H1 (cell line): ENCODE measurements at regions not wholly inside any gene's neighbourhood (a gene's known extent, or its start where the extent isn't known, plus 50 kb on each side); places are given as distances from the start of the nearest gene placed in this dataset.
A peak's percentile ranks its signal among the peaks of the same experiment; 100 is the strongest.

Source experiments
- CTCF ChIA-PET: fragments of 300-600 bp; sonication (Branson Sonifier 250); formaldehyde crosslinking; loops from one replicate; lab custom pipeline; 2021; ENCODE audit not compliant: partially characterized antibody; lab: Charles Lee
- POLR2A ChIA-PET: fragments of 300-600 bp; sonication (Branson Sonifier 250); formaldehyde crosslinking; loops from one replicate; lab custom pipeline; 2021; ENCODE audit warnings: inconsistent platforms; ENCODE audit not compliant: partially characterized antibody; lab: Charles Lee
- DNase-seq, 2 experiments: peaks; one replicate each; pipeline versions ENCODE4 v3.0.0 to v3.0.0-alpha.2; 2010 to 2022; ENCODE audit warnings: low spot score in 2 of 2, low read depth in 1 of 2, mixed read lengths in 1 of 2
- FAIRE-seq: peaks from 2 replicates; lab custom pipeline; 2011; peaks lifted over from hg19 to GRCh38; lab: Jason Lieb, UNC
- H2AFZ ChIP-seq: 2 replicates; pipeline ENCODE4 v1.8.1; 2012; ENCODE audit warnings: low read length, inconsistent platforms
- H2AK5ac ChIP-seq: 2 replicates; pipeline ENCODE4 v1.6.1; 2013; ENCODE audit warnings: low read depth, low read length
- H2BK120ac ChIP-seq: replicated peaks from 2 replicates; pipeline ENCODE3; 2013; ENCODE audit warnings: low read depth, low read length, inconsistent platforms
- H2BK12ac ChIP-seq: 2 replicates; pipeline ENCODE4 v1.6.1; 2013; ENCODE audit warnings: low read depth, low read length
- H2BK15ac ChIP-seq: 2 replicates; pipeline ENCODE4 v1.6.1; 2013; ENCODE audit warnings: low read length
- H2BK20ac ChIP-seq: 2 replicates; pipeline ENCODE4 v1.6.1; 2013; ENCODE audit warnings: low read length
- H2BK5ac ChIP-seq: 2 replicates; pipeline ENCODE4 v1.6.1; 2013; ENCODE audit warnings: low read depth, low read length
- H3K14ac ChIP-seq: 2 replicates; pipeline ENCODE4 v1.6.1; 2013; ENCODE audit warnings: inconsistent platforms; ENCODE audit not compliant: insufficient read length
- H3K18ac ChIP-seq: 2 replicates; pipeline ENCODE4 v1.6.1; 2013; ENCODE audit warnings: low read length; ENCODE audit errors: extremely low read depth
- H3K23ac ChIP-seq: 2 replicates; pipeline ENCODE4 v1.6.1; 2013; ENCODE audit warnings: inconsistent platforms; ENCODE audit not compliant: insufficient read length
- H3K23me2 ChIP-seq: 2 replicates; pipeline ENCODE4 v1.6.1; 2013; ENCODE audit warnings: low read depth, low read length
- H3K27ac ChIP-seq: 2 replicates; pipeline ENCODE4 v1.6.1; 2011; ENCODE audit warnings: low read depth, low read length, inconsistent platforms
- H3K27me3 ChIP-seq, 4 experiments: replicated peaks in 1 of 4; 1 replicate in 1 of 4; 2 replicates in 3 of 4; pipeline versions ENCODE4 v1.6.1 to v1.8.1; 2011 to 2013; ENCODE audit warnings: low read length in 3 of 4, mild to moderate bottlenecking in 3 of 4, inconsistent platforms in 2 of 4, mixed read lengths in 2 of 4, moderate library complexity in 1 of 4; ENCODE audit not compliant: control insufficient read depth in 3 of 4, insufficient read depth in 3 of 4; ENCODE audit errors: extremely low read depth in 1 of 4
- H3K36me3 ChIP-seq, 4 experiments: 2 replicates each; pipeline versions ENCODE4 v1.6.1 to v1.8.1; 2011 to 2013; ENCODE audit warnings: mild to moderate bottlenecking in 4 of 4, low read length in 3 of 4, moderate library complexity in 2 of 4, control low read depth in 1 of 4, inconsistent platforms in 1 of 4; ENCODE audit not compliant: insufficient read depth in 4 of 4, control insufficient read depth in 2 of 4
- H3K4ac ChIP-seq: replicated peaks from 2 replicates; pipeline ENCODE3; 2013; ENCODE audit warnings: low read length, low read depth, mixed read lengths, inconsistent platforms; ENCODE audit not compliant: insufficient read length
- H3K4me1 ChIP-seq, 4 experiments: replicated peaks in 1 of 4; 1 replicate in 1 of 4; 2 replicates in 3 of 4; pipeline versions ENCODE4 v1.6.1 to v1.8.1; 2011 to 2013; ENCODE audit warnings: low read length in 3 of 4, inconsistent platforms in 2 of 4, mixed read lengths in 1 of 4; ENCODE audit not compliant: insufficient read depth in 4 of 4, control insufficient read depth in 3 of 4
- H3K4me2 ChIP-seq, 2 experiments: 2 replicates each; pipeline versions ENCODE4 v1.6.1 to v1.8.1; 2011 to 2013; ENCODE audit warnings: low read depth in 2 of 2, low read length in 2 of 2, control low read depth in 1 of 2, inconsistent platforms in 1 of 2, mild to moderate bottlenecking in 1 of 2; ENCODE audit not compliant: insufficient read depth in 1 of 2
- H3K4me3 ChIP-seq, 4 experiments: fragments of 200-600, 300-600 bp in 1 of 4; sonication (generic), shearing (Covaris generic), sonication (Bioruptor Twin) in 1 of 4; 2 replicates each; pipeline versions ENCODE4 v1.5.1 to v1.8.1; 2011 to 2016; ENCODE audit warnings: low read length in 4 of 4, low read depth in 3 of 4, control low read depth in 2 of 4, inconsistent platforms in 2 of 4, mild to moderate bottlenecking in 2 of 4, mixed read lengths in 1 of 4, moderate library complexity in 1 of 4; ENCODE audit not compliant: insufficient read depth in 2 of 4; ENCODE audit errors: extremely low read depth in 1 of 4
- H3K56ac ChIP-seq: replicated peaks from 2 replicates; pipeline ENCODE3; 2013; ENCODE audit warnings: low read depth, mild to moderate bottlenecking, mixed read lengths, low read length, inconsistent platforms; ENCODE audit not compliant: insufficient read length
- H3K79me1 ChIP-seq: 2 replicates; pipeline ENCODE4 v1.6.1; 2013; ENCODE audit warnings: low read depth, low read length, control low read depth
- H3K79me2 ChIP-seq, 2 experiments: 2 replicates each; pipeline versions ENCODE4 v1.6.1 to v1.8.1; 2012 to 2013; ENCODE audit warnings: low read length in 2 of 2, mild to moderate bottlenecking in 2 of 2, inconsistent platforms in 1 of 2; ENCODE audit not compliant: insufficient read depth in 2 of 2, control insufficient read depth in 1 of 2
- H3K9ac ChIP-seq, 4 experiments: replicated peaks in 1 of 4; 1 replicate in 1 of 4; 2 replicates in 3 of 4; pipeline versions ENCODE4 v1.6.1 to v1.8.1; 2011 to 2013; ENCODE audit warnings: low read depth in 3 of 4, low read length in 3 of 4, control low read depth in 2 of 4, mild to moderate bottlenecking in 2 of 4, moderate library complexity in 2 of 4, inconsistent platforms in 1 of 4; ENCODE audit errors: extremely low read depth in 1 of 4
- H3K9me3 ChIP-seq, 2 experiments: 2 replicates each; pipeline versions ENCODE4 v1.6.1 to v1.8.1; 2012 to 2013; ENCODE audit warnings: mild to moderate bottlenecking in 2 of 2, moderate library complexity in 2 of 2, control low read depth in 1 of 2, inconsistent platforms in 1 of 2, low read depth in 1 of 2, low read length in 1 of 2, mixed read lengths in 1 of 2; ENCODE audit not compliant: insufficient read depth in 2 of 2
- H4K20me1 ChIP-seq, 2 experiments: replicated peaks in 1 of 2; 2 replicates each; pipeline versions ENCODE3 to v1.8.1; 2011 to 2013; ENCODE audit warnings: inconsistent platforms in 2 of 2, low read length in 2 of 2, mild to moderate bottlenecking in 1 of 2; ENCODE audit not compliant: insufficient read depth in 2 of 2, control insufficient read depth in 1 of 2
- H4K5ac ChIP-seq: 2 replicates; pipeline ENCODE4 v1.6.1; 2013; ENCODE audit warnings: low read length, low read depth, mixed read lengths, inconsistent platforms; ENCODE audit not compliant: insufficient read length
- H4K8ac ChIP-seq: 2 replicates; pipeline ENCODE4 v1.8.0; 2013; ENCODE audit warnings: mild to moderate bottlenecking, moderate library complexity, low read length, inconsistent platforms; ENCODE audit not compliant: insufficient read depth; ENCODE audit errors: extremely low read depth
- H4K91ac ChIP-seq: replicated peaks from 2 replicates; pipeline ENCODE3; 2013; ENCODE audit warnings: low read length, mixed read lengths, inconsistent platforms; ENCODE audit not compliant: insufficient read length
- CTBP2 ChIP-seq: IDR thresholded peaks from 2 replicates; pipeline ENCODE4 v1.7.0; 2011; ENCODE audit warnings: borderline replicate concordance, mild to moderate bottlenecking, moderate library complexity, mixed read lengths, low read length; ENCODE audit not compliant: insufficient read depth, insufficient read length
- KDM1A ChIP-seq: fragments of 200-600, 300-600 bp; sonication (generic); IDR thresholded peaks from 2 replicates; pipeline ENCODE4 v1.7.1; 2016; ENCODE audit warnings: mild to moderate bottlenecking, low read length, borderline replicate concordance
- KDM4A ChIP-seq: IDR thresholded peaks from one replicate; pipeline ENCODE4 v1.7.1; 2012; ENCODE audit warnings: low read depth, mild to moderate bottlenecking, moderate library complexity, low read length, inconsistent platforms; ENCODE audit not compliant: severe bottlenecking
- MAFK ChIP-seq: IDR thresholded peaks from 2 replicates; pipeline ENCODE4 v1.6.1; 2012; ENCODE audit warnings: low read depth, mild to moderate bottlenecking, improper control_type of control experiment, low read length
- TAF7 ChIP-seq: optimal IDR thresholded peaks from 2 replicates; pipeline ENCODE3; 2011; ENCODE audit warnings: low read depth, mild to moderate bottlenecking, inconsistent platforms, low read length, moderate library complexity, borderline replicate concordance
- WGBS, 2 experiments: shearing (Covaris generic) in 1 of 2; methylation state at CpG; one replicate each; pipeline versions ENCODE4 v1.1.6 to v1.1.7; 2013 to 2015; ENCODE audit warnings: low lambda C conversion rate in 2 of 2, mixed read lengths in 2 of 2, inconsistent platforms in 1 of 2, low coverage in 1 of 2, missing lambda C conversion rate in 1 of 2; ENCODE audit not compliant: insufficient replicate concordance in 2 of 2, insufficient coverage in 1 of 2, insufficient read length in 1 of 2; ENCODE audit errors: extremely low coverage in 1 of 2, missing lambda C conversion rate in 1 of 2; 5-methylcytosine and 5-hydroxymethylcytosine counted together

DNA sequence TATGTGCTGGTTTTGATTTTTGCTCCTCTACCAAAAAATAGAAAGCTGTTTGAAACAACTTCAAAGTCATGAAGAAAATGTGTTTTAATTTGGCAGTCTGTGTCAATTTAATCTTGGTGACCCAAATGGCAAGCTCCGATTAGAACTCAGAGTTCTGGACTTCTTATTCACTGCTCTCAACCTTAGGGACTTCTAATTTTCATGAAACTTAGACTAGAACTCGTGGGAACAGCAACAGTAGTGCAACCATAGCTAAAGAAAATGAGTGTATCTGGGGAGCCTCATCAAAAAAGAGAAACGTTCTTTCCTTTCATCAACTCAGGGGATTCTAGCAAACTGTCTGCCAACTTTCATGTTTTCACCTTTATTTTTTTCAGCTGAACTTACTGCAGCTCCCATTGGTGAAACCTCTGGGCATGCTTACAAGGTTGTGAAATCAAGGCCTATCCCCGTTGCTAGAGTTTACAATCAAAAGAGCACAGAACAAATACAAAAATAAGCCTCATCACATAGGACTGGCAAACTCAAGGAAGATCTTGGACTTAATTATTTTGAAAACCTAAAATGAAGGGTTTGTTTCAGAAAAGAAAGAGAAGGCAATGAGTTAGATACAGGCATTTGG is 114.0 kb upstream of the HSF2 start:
- peak overlapping the region; percentile 41; the same call in 1 of the 2 replicates for H2AFZ ChIP-seq
- no peak overlapping the region for H2BK120ac ChIP-seq
- H2BK12ac ChIP-seq = no peak overlapping the region
- no peak overlapping the region for H4K8ac ChIP-seq
- no peak overlapping the region for H3K56ac ChIP-seq
- H4K20me1 ChIP-seq = no peaks in the 10 kb centered on the region
- H3K4me2 ChIP-seq = no peak overlapping the region
- no peak for FAIRE-seq
- H3K18ac ChIP-seq = no peak overlapping the region
- no peak overlapping the region for H3K9ac ChIP-seq
- CTCF ChIA-PET = interaction anchor here (0.6 to 1.8 kb wide), 3 partner anchors 10 to 823 kb away, joined by 3 read pairs; no protein-coding TSS in a partner anchor
- H3K14ac ChIP-seq = no peak overlapping the region
- H4K5ac ChIP-seq = no peak overlapping the region
- H2AK5ac ChIP-seq = no peak overlapping the region
- no peaks in the 10 kb centered on the region for H3K79me1 ChIP-seq
- no peak overlapping the region for H2BK5ac ChIP-seq
- H3K4me3 ChIP-seq = no peak overlapping the region
- no peak overlapping the region for H4K91ac ChIP-seq
- H3K79me2 ChIP-seq = no peaks in the 10 kb centered on the region
- H3K23me2 ChIP-seq = no peaks in the 10 kb centered on the region
- H3K4me1 ChIP-seq = peaks cover 0 to 2% (median 0%) of the 10 kb centered on the region in 4 experiments; a peak in 1 of 7 replicates
- WGBS, 2 experiments = 93% methylated on average over 4 of the region's 4 CpGs; no CpG with 5 or more reads in 1 of the 2 experiments
- TF ChIP-seq TAF7 (no peak), KDM1A (no peak), MAFK (no peak), KDM4A (no peak), CTBP2 (no peak)
- TF ChIP-seq, all 59 proteins: peak for 0
- Histone ChIP-seq H3K9me3 (peaks cover 0 to 5% of the 10 kb centered on the region in 2 experiments; a peak in 1 of 4 replicates), H2BK20ac (no peak overlapping the region), H3K4ac (no peak overlapping the region), H3K23ac (no peak overlapping the region), H3K27ac (no peak overlapping the region), H3K36me3 (no peaks in the 10 kb centered on the region), H3K27me3 (no peaks in the 10 kb centered on the region), H2BK15ac (no peak overlapping the region)
- no peak for DNase-seq
- POLR2A ChIA-PET = interaction anchor here (1.2 kb wide), 1 partner anchor 848 kb away, joined by 3 read pairs; no protein-coding TSS in a partner anchor
